Dedifferentiated amniotic fluid mesenchymal stem cell (primary cell): ENCODE measurements at regions not wholly inside any gene's neighbourhood (a gene's known extent, or its start where the extent isn't known, plus 50 kb on each side); places are given as distances from the start of the nearest gene placed in this dataset.
A peak's percentile ranks its signal among the peaks of the same experiment; 100 is the strongest.
"Not testable (repeated sequence)": the region's sequence is repeated elsewhere in the genome, so short reads cannot be mapped to it uniquely, and the experiment has no call there.

ENCODE experiments used
- DNase-seq: peaks from one replicate; pipeline ENCODE4 v3.0.0-alpha.2; 2016; ENCODE audit errors: extremely low spot score

GRCh38 chr5:163878490-163878889 lies 373.1 kb downstream of the MAT2B start:
- DNase-seq, result no peak

- DNase-seq, result peak; percentile 43
Observed at GRCh38 chr5:163880302-163880701, 374.9 kb downstream of the MAT2B start.

- no peak for DNase-seq
Observed at GRCh38 chr5:163885117-163885516, 379.7 kb downstream of the MAT2B start.

GRCh38 chr5:163887854-163888253 lies 382.4 kb downstream of the MAT2B start:
- no peak for DNase-seq

- no peak for DNase-seq
Observed at GRCh38 chr5:163888366-163888765, 382.9 kb downstream of the MAT2B start.

GRCh38 chr5:163889369-163889768 lies 383.9 kb downstream of the MAT2B start:
- peak; percentile 83 for DNase-seq

- no peak for DNase-seq
Observed at GRCh38 chr5:163890261-163890660, 384.8 kb downstream of the MAT2B start.

- peak; percentile 60 for DNase-seq
Observed at GRCh38 chr5:163893281-163893680, 387.9 kb downstream of the MAT2B start.

- DNase-seq, result peak; percentile 61
Observed at GRCh38 chr5:163894645-163895044, 389.2 kb downstream of the MAT2B start.

- DNase-seq, result no peak
Observed at GRCh38 chr5:163898873-163899272, 393.5 kb downstream of the MAT2B start.

- DNase-seq, result not testable (repeated sequence)
Observed at GRCh38 chr5:163907783-163908182, 402.4 kb downstream of the MAT2B start.

GRCh38 chr5:163908253-163908652 lies 402.8 kb downstream of the MAT2B start:
- DNase-seq, result no peak

- DNase-seq, result peak; percentile 73
Observed at GRCh38 chr5:163910226-163910625, 404.8 kb downstream of the MAT2B start.

GRCh38 chr5:163912046-163912445 lies 406.6 kb downstream of the MAT2B start:
- no peak for DNase-seq

- DNase-seq, result no peak
Observed at GRCh38 chr5:163913548-163913947, 408.1 kb downstream of the MAT2B start.

- DNase-seq, result no peak
Observed at GRCh38 chr5:163914910-163915309, 409.5 kb downstream of the MAT2B start.

GRCh38 chr5:163915481-163915961 lies 410.1 kb downstream of the MAT2B start:
- DNase-seq, result no peak

GRCh38 chr5:163916376-163916775 lies 411.0 kb downstream of the MAT2B start:
- no peak for DNase-seq

GRCh38 chr5:163916861-163917260 lies 411.4 kb downstream of the MAT2B start:
- no peak for DNase-seq

- DNase-seq, result no peak
Observed at GRCh38 chr5:163917747-163918146, 412.3 kb downstream of the MAT2B start.

- not testable (repeated sequence) for DNase-seq
Observed at GRCh38 chr5:163934990-163935389, 429.6 kb downstream of the MAT2B start.

GRCh38 chr5:163938595-163938994 lies 433.2 kb downstream of the MAT2B start:
- no peak for DNase-seq

- DNase-seq, result no peak
Observed at GRCh38 chr5:163941079-163941478, 435.7 kb downstream of the MAT2B start.

GRCh38 chr5:163943546-163943945 lies 438.1 kb downstream of the MAT2B start:
- no peak for DNase-seq
